ENCODE measurements at regions not wholly inside any gene's neighbourhood (a gene's known extent, or its start where the extent isn't known, plus 50 kb on each side); places are given as distances from the start of the nearest gene placed in this dataset.

- no peak for DNase-seq
Measured at GRCh38 chr5:3827624-3828023, 232.0 kb downstream of the IRX1 start.

DNA sequence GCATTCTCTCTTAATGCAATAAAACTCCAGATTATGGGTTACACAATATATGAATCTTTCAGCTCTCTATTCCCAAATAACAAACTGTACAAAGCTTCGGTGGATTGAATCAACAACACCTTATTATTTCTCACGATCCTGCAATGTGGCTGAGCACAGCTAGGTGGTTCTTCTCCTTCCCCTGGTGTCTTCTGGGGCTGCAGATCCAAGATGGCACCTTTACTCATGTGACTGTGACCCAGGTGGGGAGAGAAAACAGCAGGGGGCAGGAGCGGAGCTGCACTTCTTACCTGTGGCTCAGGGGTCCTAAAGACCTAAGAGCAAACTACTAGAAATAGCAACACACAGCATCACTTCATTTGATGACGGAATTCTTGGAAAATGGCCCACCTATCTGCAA lies 233.1 kb downstream of the IRX1 start:
- DNase-seq: no peak

DNA sequence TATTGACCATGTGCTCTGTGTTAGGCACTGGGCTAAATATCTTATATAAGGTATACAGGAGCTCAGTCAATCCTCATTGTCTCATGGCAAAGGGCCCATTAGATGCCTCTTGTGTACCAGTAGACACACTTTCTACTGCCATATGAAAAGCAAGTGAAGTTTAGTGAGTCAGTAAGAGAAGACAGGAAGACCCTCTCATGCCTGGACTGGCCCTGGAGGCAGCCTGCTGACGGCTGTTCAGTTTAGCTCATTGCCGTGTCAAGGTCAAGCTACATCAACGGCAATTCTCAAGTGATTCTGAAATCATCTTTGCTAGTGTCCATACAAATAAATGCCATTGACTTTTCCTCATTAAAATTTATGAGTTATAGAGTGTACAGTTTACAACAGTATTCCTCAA lies 237.9 kb downstream of the IRX1 start:
- DNase-seq: no peak

DNA sequence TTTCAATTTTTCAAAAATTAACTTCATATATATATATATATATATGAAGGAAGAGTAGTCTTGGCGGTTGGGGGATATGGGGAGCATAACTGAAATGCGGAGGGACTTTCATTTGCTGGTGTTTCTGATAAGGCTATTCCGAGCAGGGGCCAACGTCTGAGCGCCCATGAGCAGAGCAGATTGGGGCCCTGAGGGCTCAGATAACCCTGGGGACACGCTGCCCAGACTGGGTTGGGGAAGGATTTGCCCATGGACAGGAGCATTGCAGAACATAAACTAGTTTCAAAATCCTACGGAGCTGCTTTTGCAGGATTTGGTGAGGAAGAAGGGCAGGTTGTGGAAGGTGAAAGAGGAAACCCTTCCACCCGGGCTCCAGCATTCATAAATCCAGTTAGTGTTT lies 240.2 kb downstream of the IRX1 start:
- DNase-seq: no peak

- no peak for DNase-seq
Measured at GRCh38 chr5:3836528-3836927, 240.9 kb downstream of the IRX1 start.

DNA sequence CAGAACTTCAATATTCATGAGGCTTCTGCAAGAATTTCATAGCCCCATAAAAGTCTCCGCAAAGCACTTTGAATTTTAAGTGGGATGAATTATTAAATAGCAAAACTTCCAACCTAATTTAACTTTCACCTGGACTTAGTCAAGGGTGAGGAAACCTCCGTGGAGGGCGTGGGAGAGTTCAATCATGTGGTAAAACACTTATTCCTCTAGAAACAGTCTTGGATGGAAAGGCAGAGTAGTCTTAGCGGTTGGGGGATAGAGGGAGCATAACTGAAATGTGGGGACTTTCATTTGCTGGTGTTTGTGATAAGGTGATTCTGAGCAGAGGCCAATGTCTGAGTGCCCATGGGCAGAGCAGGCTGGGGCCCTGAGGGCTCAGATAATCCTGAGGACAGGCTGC lies 241.9 kb downstream of the IRX1 start:
- no peak for DNase-seq

GRCh38 chr5:3839151-3839550 lies 243.5 kb downstream of the IRX1 start:
- no peak for DNase-seq

DNA sequence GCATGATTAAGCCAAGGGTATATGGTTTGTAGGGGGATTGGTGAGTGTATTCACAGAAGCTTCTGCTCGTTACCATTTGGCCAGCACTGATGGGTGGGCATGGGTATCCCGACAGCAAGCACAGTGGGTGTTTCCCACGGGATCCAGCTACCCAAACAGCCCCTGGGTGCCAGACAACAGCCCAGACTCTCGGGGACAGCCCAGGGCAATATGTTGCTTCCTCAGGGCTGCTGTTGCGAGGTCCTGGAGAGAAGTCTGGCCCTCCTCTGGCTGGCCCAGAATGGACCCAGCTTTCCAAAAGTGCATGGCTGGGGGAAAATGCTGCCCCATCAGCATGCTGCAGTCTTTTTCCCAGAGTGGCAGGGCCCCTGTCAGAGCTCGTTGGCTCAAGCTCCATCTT lies 247.0 kb downstream of the IRX1 start:
- DNase-seq: no peak

- DNase-seq: no peak
Measured at GRCh38 chr5:3843706-3844105, 248.1 kb downstream of the IRX1 start.

- no peak for DNase-seq
Measured at GRCh38 chr5:3844266-3844665, 248.6 kb downstream of the IRX1 start.

DNA sequence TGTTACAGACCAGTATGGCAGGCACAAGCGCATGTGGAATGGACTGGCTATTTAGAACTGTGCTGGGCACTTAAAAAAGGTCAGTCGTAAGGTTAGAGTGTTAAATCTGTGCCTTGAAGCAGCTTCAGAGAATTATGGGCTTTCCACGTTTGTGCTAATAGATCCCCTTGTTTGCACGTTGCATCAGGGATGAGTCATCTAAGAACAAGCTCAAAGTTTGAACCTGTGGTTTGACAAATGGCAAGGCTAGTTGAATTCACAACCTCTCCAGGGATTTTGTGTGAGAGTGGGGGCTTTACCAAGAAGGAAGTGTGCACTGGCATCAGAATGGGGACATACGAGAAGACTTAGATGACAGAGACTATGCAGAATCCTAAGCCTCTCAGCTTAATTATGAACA lies 249.6 kb downstream of the IRX1 start:
- DNase-seq: no peak

DNA sequence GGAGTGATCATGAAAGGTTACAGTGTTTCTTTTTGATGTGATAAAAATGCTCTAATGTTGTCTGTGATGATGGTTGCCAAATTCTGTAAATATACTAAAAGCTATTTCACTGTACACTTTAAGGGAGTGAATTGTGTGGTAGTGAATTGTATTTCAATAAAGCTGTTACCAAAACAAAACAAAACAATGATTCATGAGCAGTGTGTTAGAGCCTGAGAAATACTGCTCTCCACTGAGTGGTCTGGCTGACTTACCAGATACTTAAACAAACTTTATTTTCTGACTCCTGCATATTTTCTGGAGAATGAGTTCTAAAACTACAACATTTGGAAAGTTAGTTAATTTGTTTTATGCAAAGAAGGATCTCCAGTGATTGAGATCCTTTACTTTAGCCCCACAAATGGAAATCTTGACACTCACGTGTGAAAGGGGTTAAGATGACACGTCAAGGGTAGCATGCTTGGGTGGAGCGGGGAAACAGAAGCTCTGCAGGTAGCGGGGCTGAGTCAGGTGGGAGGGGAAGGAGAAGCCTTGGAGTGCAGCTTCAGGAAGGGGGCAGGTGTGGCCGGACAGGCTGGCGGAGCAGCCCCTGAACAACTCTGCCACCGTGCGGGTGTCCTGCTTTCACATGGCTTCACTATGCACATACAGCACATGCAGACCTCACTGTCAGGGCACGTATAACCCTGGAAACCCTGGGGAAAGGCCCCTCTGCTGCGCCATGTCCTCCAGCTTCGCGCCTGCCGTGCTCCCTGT lies 256.7 kb downstream of the IRX1 start:
- no peak for DNase-seq

GRCh38 chr5:3853362-3853761 lies 257.7 kb downstream of the IRX1 start:
- DNase-seq: no peak

- DNase-seq: no peak
Measured at GRCh38 chr5:3854188-3854821, 258.7 kb downstream of the IRX1 start.

DNA sequence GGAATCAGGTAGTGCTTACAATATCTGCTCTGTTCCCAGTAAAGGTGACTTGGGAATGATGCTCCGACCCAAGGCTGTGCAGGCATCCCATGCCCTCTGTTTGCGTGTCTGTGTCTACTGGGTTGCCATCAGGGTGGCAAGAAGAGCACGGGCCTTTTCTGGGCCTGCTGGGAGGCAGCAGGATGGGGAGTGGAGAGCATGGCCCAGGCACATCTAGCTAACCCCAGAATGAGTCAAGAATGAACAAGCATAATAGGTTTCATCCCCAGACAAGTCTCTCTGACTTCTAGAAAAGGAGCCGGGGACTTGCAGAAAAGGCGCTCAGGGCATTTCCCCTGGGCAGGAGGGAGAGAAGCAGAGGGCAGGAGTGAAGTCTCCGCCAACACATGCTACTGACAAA lies 260.4 kb downstream of the IRX1 start:
- DNase-seq: no peak

- DNase-seq: no peak
Measured at GRCh38 chr5:3858524-3858923, 262.9 kb downstream of the IRX1 start.

GRCh38 chr5:3862906-3863305 lies 267.3 kb downstream of the IRX1 start:
- no peak for DNase-seq

DNA sequence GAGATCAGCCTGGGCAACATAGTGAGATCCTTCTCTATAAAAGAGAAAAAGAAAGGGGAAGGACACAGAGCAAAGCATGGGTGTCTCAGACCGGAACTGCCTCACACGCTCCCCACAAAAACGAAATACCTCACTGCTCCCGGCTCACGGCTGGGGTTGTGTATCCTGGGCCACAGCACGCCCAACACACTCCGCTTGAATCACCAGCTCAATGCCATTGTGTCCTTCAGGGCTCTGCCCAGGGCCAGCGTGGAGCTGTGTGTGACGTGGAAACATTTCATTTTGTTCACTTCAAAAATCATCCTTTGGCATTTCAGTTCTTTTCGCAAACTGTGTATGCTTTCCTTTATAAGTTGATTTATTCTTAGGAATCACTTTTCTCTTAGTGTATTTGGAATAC lies 279.5 kb downstream of the IRX1 start:
- DNase-seq: no peak

GRCh38 chr5:3878267-3878666 lies 282.6 kb downstream of the IRX1 start:
- DNase-seq: no peak

DNA sequence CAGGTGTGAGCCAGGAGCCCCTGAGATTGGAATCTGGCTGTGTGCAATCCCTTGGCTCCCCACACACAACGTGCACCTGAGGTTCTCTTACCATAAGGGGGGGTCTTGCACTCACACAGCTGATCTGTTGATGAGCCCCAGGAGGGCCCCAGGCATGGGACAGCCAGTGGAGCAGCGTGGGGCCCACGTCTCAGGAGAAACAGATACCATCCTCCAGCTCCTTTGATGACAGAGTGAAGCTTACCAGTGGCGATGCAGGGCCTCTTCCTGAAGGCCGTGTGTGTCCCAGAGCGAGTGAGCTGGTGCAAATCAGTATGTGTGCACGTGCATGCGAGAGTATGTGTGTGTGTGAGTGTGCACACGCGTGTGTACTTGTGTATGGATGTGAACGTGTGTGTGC lies 287.4 kb downstream of the IRX1 start:
- no peak for DNase-seq

DNA sequence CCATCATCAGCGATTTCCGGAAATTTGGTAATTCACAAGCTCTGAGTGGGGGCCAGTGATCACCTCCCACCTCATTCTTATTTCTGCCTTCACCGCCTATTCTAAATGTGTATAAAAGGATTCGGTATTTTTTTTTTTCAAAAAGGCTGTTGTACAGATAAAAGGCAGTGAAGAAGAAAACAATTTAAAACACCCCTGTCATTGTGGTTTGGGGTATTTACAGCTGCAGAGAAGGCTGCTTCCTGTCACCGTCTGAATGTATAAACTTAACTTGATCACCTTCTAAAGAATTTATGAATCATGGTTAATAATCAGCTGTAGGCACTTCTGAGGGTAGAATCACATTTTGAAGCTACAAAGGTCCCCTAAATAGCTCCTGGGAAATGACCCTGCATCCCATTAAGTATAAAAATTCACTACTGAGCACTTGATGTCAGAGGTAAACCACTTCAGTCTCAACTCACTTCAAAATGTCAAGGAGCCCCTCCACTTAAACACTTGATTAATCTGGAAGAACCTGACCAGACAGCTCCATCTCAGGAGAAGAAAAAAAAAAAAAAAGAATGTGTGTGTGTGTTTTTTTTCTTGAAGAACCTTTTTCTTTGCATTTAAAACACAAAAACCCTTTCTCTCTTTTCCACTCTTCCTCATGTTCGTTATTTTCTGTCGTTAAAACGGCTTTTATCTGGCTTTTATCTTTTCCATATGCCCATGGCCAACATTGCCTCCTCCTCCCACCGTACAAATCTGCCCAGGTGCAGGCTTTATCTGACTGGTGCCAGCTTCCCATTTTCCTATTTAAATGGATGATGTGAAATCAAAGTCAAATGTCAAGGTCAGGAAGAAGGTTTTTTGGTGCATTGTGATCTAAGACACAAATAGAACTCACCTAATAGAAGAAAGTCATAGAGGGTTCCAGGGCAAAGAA lies 291.2 kb downstream of the IRX1 start:
- DNase-seq: no peak

GRCh38 chr5:3888310-3888709 lies 292.7 kb downstream of the IRX1 start:
- no peak for DNase-seq

- no peak for DNase-seq
Measured at GRCh38 chr5:3889412-3890142, 293.9 kb downstream of the IRX1 start.

Measured in activated CD4-positive, alpha-beta T cell treated with anti-CD3 and anti-CD28 coated beads, Interleukin-2, amount 50 U/mL, for 48 hours (primary cell).